ENCODE measurements at regions not wholly inside any gene's neighbourhood (a gene's known extent, or its start where the extent isn't known, plus 50 kb on each side); places are given as distances from the start of the nearest gene placed in this dataset.
"Not testable (repeated sequence)": the region's sequence is repeated elsewhere in the genome, so short reads cannot be mapped to it uniquely, and the experiment has no call there.

DNA sequence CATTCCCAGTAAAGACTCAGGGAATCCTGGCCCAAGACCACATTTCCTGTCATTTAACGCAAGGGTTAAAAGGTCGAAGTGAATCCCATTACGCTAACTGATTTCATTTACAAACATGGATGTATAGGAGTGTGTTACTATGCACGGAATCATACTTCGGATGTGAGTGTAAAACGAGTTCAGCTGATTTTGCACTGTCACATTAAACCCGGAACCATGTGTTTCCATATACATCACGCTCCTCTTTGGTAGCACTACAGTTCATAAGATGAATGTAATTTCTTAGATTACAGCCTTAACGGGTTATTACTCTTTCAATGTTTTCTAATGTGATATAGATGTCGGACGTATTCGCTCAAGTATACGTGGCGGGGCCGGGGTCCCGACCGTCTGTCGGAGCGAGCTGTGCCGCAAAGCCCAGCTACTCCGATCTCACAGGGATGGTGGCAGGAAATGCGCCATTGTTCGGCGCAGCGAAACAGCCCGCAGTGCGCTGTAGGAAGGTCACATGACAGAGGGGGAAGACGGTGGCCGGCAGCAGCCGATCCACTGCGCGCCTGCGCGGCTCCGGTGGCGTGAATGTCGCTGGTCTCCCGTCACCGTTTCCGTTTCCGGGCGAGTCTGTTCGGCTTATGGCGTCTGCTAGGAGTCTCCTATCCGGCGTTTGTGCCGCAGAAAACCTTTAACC lies 97.3 kb downstream of the NPAP1 start:
- Mint-ChIP-seq H3K4me1 (ENCODE audit: low read depth) (peaks cover 4% of the 10 kb centered on the region), H3K27ac (peak overlapping the region; percentile 57), H3K9me3 (peaks cover 41% of the 10 kb centered on the region), H3K27me3 (ENCODE audit: low read depth) (no peaks in the 10 kb centered on the region), H3K4me3 (peak overlapping the region; percentile 80), H3K36me3 (ENCODE audit: low read depth) (peaks cover 3% of the 10 kb centered on the region)

DNA sequence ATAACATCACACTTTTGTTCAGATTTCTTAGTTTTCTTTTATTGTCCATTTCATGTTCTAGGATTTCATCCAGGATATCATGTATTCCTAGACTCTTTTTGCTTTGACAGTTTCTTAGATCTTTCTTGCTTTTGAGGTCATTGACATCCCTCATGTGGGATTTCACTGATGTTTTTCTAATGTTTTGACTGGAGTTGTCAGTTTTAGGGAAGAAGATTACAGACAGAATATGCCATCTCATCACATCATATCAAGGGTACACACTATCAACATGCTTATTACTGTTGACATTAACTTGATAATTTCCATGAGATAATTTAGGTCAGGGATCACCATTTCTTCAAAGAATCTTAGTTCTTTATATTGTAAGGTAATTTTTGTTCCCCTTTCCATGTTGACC lies 101.7 kb downstream of the NPAP1 start:
- no peaks in the 10 kb centered on the region for H3K27me3 Mint-ChIP-seq (ENCODE audit: low read depth)
- H3K4me3 Mint-ChIP-seq, result no peak overlapping the region
- peaks cover 4% of the 10 kb centered on the region for H3K4me1 Mint-ChIP-seq (ENCODE audit: low read depth)
- H3K9me3 Mint-ChIP-seq, result peaks cover 41% of the 10 kb centered on the region
- peaks cover 3% of the 10 kb centered on the region for H3K36me3 Mint-ChIP-seq (ENCODE audit: low read depth)
- no peak overlapping the region for H3K27ac Mint-ChIP-seq

DNA sequence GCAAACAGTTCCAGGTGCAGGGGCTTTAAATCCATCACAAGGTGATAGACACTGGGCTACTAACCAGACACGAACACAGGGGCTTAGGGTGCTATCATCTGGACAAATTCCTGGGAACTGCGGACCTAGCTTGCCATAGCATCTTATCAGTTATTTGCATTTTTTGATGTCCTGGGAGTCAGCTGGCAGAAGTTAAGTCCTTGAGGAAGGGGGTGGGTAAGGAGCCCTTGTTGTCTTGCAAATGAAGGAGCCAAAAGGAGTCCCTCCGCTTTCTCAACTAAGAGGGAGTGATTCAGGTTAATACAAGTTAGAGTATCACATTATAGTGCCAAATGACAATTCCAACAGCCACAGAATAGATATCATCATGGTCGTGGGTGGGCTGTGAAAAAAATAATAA lies 108.9 kb downstream of the NPAP1 start:
- Mint-ChIP-seq H3K4me1 (ENCODE audit: low read depth) (no peaks in the 10 kb centered on the region), H3K4me3 (no peak overlapping the region), H3K36me3 (ENCODE audit: low read depth) (no peaks in the 10 kb centered on the region), H3K27me3 (ENCODE audit: low read depth) (no peaks in the 10 kb centered on the region), H3K27ac (no peak overlapping the region), H3K9me3 (peaks cover 56% of the 10 kb centered on the region)

DNA sequence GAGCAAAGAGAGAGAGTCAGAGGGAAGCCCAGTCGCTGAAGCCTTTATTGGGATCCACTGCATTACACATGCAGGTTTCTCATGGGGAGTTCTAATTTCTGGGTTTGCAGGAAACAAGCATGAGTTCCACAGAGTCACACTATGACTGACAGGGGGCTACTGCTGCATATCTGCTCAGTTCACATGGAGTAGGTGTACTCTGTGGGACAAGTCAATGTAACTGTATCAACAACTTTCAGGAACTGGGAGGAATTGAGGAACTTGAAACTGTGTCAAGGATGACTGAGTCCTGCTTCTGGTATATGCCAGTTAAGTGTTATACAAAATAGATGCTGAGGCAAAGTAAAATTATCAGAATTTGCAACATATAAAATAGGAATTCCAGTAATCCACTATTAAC lies 110.8 kb downstream of the NPAP1 start:
- Mint-ChIP-seq H3K4me1 (ENCODE audit: low read depth) (no peaks in the 10 kb centered on the region), H3K36me3 (ENCODE audit: low read depth) (no peaks in the 10 kb centered on the region), H3K27me3 (ENCODE audit: low read depth) (no peaks in the 10 kb centered on the region), H3K27ac (no peak overlapping the region), H3K4me3 (no peak overlapping the region), H3K9me3 (peaks cover 60% of the 10 kb centered on the region)

DNA sequence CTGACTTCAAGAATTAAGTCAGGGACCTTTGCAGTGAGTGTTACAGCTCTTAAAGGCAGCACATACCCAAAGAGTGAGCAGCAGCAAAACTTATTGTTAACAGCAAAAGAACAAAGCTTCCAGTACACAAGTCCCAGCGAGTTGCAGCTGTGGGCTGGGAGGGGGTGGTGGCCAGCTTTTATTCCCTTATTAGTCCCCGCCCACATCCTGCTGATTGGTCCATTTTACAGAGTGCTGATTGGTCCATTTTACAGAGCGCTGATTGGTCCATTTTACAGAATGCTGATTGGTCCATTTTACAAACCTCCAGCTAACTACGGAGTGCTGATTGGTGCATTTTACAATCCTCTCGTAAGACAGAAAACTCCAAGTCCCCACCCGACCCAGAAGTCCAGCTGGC lies 127.0 kb downstream of the NPAP1 start:
- not testable (repeated sequence) for H3K4me3 Mint-ChIP-seq; H3K36me3 Mint-ChIP-seq (ENCODE audit: low read depth); H3K27me3 Mint-ChIP-seq (ENCODE audit: low read depth); H3K4me1 Mint-ChIP-seq (ENCODE audit: low read depth); H3K27ac Mint-ChIP-seq
- H3K9me3 Mint-ChIP-seq, result peaks cover 55% of the 10 kb centered on the region

DNA sequence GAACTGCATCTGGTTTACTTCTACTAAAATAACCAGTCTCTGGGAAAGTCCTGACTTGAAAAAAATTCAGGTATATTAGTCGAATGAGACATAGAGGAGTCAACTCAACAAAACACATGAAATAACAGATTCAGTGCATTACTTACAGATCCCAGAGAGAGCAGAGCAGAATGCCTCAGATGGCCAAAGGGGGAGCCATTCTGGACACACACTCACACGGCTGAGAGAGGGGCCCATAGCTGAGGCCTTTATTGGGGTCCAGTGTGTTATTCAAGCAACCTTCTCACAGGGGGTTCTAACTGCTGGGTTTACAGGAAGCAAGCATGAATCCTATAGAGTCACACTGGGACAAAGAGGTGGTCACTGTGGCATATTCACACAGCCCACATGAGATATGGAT lies 135.1 kb upstream of the SNRPN start:
- H3K27me3 Mint-ChIP-seq (ENCODE audit: low read depth), result no peaks in the 10 kb centered on the region
- no peak overlapping the region for H3K4me3 Mint-ChIP-seq
- H3K4me1 Mint-ChIP-seq (ENCODE audit: low read depth), result no peaks in the 10 kb centered on the region
- H3K9me3 Mint-ChIP-seq, result peaks cover 46% of the 10 kb centered on the region
- H3K27ac Mint-ChIP-seq, result no peak overlapping the region
- H3K36me3 Mint-ChIP-seq (ENCODE audit: low read depth), result no peaks in the 10 kb centered on the region

DNA sequence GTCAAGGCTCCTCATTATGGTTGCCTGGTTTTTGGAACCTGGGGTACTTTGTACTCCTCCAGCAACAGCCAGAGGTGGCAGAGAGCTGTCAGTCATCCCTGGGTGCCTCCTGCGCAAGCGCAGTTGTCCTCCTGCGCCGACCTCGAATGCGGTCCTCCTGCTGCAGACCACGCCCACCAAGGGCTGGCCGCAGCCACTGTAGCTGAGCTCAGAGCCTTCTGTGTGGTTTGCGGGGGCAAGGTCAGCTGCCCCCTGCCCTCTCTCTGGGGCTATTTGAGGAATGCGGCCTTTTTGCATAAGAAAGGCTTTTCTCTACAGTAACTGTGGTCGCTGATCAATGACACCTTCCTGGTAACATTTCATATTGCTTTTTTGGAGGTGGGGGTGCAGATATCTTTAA lies 131.3 kb upstream of the SNRPN start:
- Mint-ChIP-seq H3K27me3 (ENCODE audit: low read depth) (no peaks in the 10 kb centered on the region), H3K36me3 (ENCODE audit: low read depth) (no peaks in the 10 kb centered on the region), H3K9me3 (peaks cover 53% of the 10 kb centered on the region), H3K4me3 (no peak overlapping the region), H3K4me1 (ENCODE audit: low read depth) (no peaks in the 10 kb centered on the region), H3K27ac (no peak overlapping the region)

DNA sequence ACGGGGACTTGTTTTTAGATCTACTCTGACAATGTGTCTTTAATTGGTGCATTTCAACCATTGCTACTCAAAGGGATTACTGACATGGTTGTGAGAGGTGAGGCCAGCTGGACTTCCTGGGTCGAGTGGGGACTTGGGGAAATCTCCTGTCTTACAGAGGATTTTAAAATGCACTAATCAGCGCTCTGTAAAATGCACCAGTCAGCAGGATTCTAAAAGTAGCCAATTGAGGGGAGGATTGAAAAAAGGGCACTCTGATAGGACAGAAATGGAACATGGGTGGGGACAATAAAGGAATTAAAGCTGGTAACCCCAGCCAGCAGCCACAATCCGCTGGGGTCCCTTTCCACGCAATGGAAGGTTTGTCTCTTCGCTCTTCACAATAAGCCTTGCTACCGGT lies 122.5 kb upstream of the SNRPN start:
- Mint-ChIP-seq H3K4me1 (ENCODE audit: low read depth) (no peaks in the 10 kb centered on the region), H3K36me3 (ENCODE audit: low read depth) (no peaks in the 10 kb centered on the region), H3K27me3 (ENCODE audit: low read depth) (no peaks in the 10 kb centered on the region), H3K9me3 (peaks cover 54% of the 10 kb centered on the region), H3K27ac (no peak overlapping the region), H3K4me3 (no peak overlapping the region)

DNA sequence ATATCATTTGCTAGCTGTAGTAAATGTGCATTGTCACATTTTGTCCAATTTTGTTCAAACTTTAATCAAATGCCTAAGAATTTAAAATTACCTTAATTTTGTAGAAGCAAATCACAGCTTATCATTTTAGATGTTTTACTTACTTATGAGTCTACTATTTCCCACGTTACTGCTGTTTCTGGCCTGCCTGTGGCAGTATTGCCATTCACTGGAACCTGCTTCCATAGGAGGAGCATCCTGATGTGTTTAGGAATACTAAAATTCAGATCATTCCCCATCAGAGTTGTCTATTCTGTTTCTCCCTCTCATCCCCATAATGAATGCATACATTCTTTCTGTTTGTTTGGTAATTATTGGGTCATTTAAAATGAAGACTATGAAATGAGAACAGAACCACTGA lies 119.5 kb upstream of the SNRPN start:
- no peaks in the 10 kb centered on the region for H3K36me3 Mint-ChIP-seq (ENCODE audit: low read depth)
- H3K4me1 Mint-ChIP-seq (ENCODE audit: low read depth), result no peaks in the 10 kb centered on the region
- no peaks in the 10 kb centered on the region for H3K27me3 Mint-ChIP-seq (ENCODE audit: low read depth)
- H3K4me3 Mint-ChIP-seq, result no peak overlapping the region
- H3K9me3 Mint-ChIP-seq, result peaks cover 36% of the 10 kb centered on the region
- no peak overlapping the region for H3K27ac Mint-ChIP-seq

DNA sequence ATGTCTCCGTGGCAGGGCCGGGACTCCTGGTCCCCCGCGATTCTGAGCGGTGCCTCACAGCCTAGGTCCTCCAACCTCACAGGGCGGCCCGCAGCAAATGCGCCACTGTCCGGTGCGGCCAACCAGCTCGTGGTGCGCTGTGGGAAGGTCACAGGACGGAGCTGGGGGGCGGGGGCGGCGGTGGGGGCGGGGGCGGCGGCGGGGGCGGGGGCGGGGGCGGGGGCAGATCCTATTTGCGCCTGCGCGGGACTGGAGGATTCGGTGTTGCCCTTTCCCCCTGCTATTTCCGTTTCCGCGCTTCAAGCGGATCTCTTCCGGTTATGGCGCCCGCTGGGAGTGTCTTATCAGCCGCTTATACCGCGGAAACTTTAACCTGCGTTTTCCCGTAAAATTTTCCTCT lies 106.7 kb upstream of the SNRPN start:
- no peak overlapping the region for H3K27ac Mint-ChIP-seq
- no peak overlapping the region for H3K4me3 Mint-ChIP-seq
- no peaks in the 10 kb centered on the region for H3K36me3 Mint-ChIP-seq (ENCODE audit: low read depth)
- peaks cover 27% of the 10 kb centered on the region for H3K9me3 Mint-ChIP-seq
- no peaks in the 10 kb centered on the region for H3K27me3 Mint-ChIP-seq (ENCODE audit: low read depth)
- H3K4me1 Mint-ChIP-seq (ENCODE audit: low read depth), result no peaks in the 10 kb centered on the region

DNA sequence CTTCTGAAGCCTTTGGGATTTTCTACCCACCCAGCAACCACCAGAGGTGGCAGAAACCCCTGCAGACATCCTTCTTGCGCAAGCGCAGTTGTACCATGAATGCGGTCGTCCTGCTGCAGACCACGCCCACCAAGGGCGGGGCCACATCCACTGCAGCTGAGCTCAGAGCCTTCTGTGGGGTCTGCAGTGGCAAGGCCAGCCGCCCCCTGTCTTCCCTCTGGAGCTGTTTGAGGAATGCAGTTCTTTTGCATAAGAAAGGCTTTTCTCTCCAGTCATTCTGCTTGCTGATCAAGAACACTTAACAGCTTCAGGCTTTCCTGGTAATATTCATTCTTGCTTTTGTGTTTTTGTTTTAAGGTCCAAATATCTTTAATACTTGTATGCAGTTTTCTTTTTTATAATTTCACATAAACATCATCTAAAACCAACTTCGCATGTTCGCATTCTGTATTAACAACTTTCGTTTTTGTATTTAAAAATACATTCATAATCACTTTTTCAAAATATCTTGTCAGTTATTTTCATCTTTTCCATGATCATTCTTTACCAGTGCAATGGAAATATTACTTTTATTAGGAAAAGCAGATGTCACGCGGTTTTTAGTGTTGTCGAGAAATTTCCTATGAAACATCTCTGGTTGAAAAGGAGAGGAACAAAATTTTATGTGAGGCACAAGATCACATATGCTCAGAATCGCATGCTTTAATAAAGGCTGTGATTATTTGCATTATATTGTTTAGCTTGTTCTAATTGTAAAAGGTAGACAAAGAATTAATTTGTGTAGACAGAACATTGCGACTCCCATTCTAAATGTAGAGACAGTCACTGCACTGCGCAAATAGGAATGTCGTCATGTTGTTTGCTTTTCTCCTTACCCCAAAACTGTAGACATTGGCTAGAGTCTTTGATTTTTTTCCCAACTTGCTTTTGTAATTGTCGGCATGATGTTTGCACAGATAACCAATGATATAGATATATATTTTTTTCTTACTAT lies 98.1 kb upstream of the SNRPN start:
- Mint-ChIP-seq H3K4me1 (ENCODE audit: low read depth) (no peaks in the 10 kb centered on the region), H3K27ac (no peak overlapping the region), H3K4me3 (no peak overlapping the region), H3K36me3 (ENCODE audit: low read depth) (no peaks in the 10 kb centered on the region), H3K27me3 (ENCODE audit: low read depth) (no peaks in the 10 kb centered on the region), H3K9me3 (peaks cover 36% of the 10 kb centered on the region)

DNA sequence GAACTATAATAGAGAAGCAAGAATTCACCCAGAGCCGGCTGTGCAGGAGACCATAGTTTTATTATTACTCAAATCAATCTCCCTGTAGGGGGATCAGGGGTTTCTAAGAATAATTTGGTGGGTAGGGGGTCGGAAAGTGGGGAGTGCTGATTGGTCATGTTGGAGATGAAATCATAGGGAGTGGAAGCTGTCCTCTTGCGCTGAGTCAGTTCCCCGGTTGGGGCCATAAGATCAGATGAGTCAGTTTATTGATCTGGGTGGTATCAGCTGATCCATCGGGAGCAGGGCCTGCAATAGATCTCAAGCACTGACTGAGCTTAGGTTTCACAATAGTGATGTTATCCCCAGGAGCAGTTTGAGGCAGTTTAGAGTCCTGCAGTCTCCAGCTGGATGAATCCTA lies 97.0 kb upstream of the SNRPN start:
- Mint-ChIP-seq H3K27ac (no peak overlapping the region), H3K4me3 (no peak overlapping the region), H3K9me3 (peaks cover 37% of the 10 kb centered on the region), H3K27me3 (ENCODE audit: low read depth) (no peaks in the 10 kb centered on the region), H3K4me1 (ENCODE audit: low read depth) (no peaks in the 10 kb centered on the region), H3K36me3 (ENCODE audit: low read depth) (no peaks in the 10 kb centered on the region)

DNA sequence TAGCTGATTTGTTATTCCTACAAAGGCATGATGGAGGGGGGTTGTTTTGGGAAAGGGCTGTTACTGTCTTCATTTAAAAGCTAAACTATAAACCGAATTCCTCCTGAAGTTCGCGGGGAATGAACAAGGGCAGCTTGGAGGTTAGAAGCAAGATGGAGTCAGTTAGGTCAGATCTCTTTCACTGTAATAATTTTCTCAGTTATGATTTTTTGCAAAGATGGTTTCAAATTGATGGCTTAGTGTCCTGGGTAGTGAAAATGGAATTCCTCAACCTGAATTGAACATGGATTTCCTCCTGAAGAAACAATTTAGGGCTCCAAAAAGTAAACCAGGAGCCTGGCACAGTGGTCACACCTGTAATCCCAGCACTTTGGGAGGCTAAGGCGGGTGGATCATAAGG lies 96.6 kb upstream of the SNRPN start:
- peaks cover 38% of the 10 kb centered on the region for H3K9me3 Mint-ChIP-seq
- H3K27ac Mint-ChIP-seq; H3K4me1 Mint-ChIP-seq (ENCODE audit: low read depth); H3K4me3 Mint-ChIP-seq; H3K27me3 Mint-ChIP-seq (ENCODE audit: low read depth); H3K36me3 Mint-ChIP-seq (ENCODE audit: low read depth): not testable (repeated sequence)

DNA sequence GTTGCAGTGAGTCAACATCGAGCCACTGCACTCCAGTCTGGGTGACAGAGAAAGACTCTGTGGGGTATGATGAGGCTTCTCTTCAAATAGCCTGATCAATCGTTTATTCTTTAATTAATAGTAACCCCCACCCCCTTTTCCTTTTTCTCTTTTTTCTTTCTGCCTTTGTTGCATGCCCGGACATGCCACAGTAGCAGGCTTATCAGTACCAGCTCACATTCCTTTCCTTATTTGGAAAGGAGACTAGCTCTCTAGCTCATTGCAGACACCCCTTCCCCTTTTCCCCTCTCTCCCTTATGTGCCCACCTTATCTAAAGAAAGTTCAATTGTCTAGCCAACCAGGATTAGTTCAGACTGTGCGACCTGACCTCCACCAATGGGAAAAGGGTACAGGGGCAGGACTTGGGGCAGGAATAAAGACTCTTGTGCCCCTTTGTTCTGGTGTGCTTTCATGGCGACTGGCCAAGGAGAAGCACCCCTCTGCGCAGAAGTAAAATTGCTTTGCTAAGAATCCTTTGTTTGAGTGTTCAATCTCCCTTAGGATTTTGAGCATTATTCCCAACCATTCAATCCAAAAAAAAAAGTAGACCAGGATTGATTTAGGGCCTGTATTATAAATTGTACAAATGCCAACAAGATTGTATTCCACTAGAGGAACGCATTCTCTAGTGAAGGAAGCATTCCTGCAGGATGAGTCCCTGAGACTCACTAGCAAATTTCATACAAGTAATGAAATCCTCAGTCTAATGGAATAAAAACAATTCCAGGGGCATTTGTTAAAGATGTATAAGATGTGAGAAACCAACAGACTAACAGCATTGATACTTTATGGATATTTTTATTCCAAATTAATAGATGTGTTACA lies 95.8 kb upstream of the SNRPN start:
- Mint-ChIP-seq H3K36me3 (ENCODE audit: low read depth) (no peaks in the 10 kb centered on the region), H3K9me3 (peaks cover 35% of the 10 kb centered on the region), H3K27ac (no peak overlapping the region), H3K4me3 (no peak overlapping the region), H3K27me3 (ENCODE audit: low read depth) (no peaks in the 10 kb centered on the region), H3K4me1 (ENCODE audit: low read depth) (no peaks in the 10 kb centered on the region)
